ENCODE measurements at regions not wholly inside any gene's neighbourhood (a gene's known extent, or its start where the extent isn't known, plus 50 kb on each side); places are given as distances from the start of the nearest gene placed in this dataset.

- TF ChIP-seq CTCF (conservative IDR thresholded peaks at IDR 0.05; ENCODE audit: low read depth, low read length) (no peak), EZH2 (IDR thresholded peaks at IDR 0.05; ENCODE audit: borderline replicate concordance, low read depth, low read length, poor library complexity, severe bottlenecking) (no peak)
Measured at GRCh38 chr4:22315628-22316027, 200.2 kb downstream of the ADGRA3 start.
